Nucleus accumbens (tissue), 56 donors: ENCODE measurements at regions not wholly inside any gene's neighbourhood (a gene's known extent, or its start where the extent isn't known, plus 50 kb on each side); places are given as distances from the start of the nearest gene placed in this dataset.
"Not testable (repeated sequence)": the region's sequence is repeated elsewhere in the genome, so short reads cannot be mapped to it uniquely, and the experiment has no call there.

ENCODE experiments used
- DNase-seq, 56 donors: peaks; one replicate each; lab custom pipeline; 2025; lab: John Stamatoyannopoulos, UW

DNA sequence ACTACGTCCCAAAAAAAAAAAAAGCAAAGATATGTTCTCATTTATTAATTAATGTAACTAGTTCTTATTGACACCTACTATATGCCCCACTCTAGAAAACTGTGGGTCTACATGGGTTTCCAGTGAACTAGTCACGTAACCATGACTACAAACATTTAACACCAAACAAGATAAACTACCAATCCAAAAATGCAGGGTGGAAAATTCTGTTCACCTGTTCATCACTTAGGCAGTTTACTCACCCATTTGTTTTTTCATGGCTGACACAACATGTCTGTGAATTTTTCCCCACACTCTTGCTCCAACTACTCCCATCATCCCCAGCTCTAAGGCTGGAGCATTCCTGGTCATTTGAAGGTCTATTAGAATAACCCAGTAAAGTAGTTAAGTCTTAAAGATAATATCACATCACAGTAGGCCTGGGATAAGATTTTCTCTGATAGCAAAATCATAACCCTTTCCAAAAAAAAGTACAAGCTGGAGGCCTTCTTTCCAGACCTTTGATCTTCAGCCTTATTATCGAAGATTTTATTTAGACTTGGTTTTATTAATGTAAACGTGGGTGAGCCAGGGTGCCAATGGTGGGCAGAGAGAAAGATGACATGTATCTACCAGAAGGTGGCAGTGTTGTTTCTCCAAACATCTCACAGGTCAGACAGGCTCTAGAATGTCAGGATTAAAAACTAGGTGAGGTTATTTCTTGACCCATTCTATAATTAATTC, 61.6 kb upstream of the DAAM1 start:
- DNase-seq, result peak in 8 of 56 donors; percentile 0 to 30 (median 2)

DNA sequence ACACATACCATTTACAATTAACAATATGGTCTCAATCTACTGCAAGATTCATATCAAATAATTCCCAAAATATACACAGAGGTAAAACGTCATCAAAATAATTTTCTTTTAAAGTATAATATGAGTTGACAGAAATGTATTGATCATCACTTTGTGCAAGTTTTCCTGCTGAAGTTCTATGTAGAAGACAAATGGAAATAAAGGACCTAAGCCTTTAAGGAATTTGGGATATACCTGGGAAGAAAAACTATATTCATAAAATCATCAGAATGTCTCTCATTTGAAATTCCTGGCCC, 61.1 kb upstream of the DAAM1 start:
- no peak for DNase-seq

DNA sequence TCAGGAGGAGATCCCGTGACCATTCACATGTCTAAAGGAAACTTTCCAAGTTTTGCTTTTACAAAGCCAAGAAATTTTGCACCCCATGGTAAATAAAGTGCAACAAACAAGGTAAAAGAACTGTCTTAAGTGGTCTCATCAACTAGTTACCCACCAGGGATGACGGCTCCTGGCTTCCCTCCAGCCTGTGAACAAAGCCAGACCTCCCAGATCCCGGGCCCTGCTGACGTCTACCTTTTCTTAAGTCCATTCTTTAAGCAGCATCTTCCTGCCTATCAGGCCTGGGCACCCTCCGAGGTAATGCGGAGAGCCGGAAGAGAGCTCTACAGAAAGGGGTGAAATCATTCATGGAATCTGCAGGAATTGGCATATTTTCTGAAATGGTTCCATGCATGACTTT, 58.0 kb upstream of the DAAM1 start:
- DNase-seq, result peak in 1 of 56 donors; percentile 6

DNA sequence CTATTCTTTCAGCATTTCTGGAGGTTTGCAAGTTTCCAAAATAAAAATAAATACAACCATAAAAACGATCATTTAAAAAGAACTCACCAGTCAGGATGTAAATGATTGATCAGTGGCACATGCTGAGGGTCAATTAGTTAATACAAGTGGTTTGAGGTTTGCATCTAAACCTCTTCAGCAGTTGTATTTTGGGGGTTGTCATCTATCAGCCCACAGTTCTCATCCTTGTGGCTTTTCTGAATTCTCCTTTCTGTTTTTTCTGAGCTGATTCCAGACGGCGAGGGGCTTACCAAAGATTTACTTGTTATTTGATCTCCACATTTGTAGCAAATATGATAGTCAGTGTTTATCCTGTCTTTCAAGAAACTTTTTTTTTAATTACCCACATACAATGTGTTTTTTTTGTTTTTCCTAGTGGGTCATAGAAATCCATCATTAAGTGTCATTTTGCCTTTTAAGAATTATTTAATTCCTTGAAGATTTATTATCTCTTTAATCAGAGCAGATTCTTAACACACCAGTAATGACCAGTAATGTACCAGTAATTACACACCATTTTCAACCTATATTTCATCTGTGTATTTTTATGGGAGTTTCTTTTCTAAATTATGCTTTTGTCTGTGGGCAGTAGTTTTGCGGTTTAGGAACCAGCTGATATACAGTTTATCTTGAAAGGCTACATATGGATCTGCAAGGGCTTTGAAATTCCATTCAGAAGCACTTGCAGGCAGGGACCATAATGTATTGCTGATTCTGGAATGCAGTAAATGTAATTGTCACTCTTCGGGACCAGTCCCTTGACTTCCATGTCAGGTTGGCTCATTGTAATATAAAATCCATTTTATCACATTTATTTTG, 56.3 kb upstream of the DAAM1 start:
- no peak for DNase-seq

DNA sequence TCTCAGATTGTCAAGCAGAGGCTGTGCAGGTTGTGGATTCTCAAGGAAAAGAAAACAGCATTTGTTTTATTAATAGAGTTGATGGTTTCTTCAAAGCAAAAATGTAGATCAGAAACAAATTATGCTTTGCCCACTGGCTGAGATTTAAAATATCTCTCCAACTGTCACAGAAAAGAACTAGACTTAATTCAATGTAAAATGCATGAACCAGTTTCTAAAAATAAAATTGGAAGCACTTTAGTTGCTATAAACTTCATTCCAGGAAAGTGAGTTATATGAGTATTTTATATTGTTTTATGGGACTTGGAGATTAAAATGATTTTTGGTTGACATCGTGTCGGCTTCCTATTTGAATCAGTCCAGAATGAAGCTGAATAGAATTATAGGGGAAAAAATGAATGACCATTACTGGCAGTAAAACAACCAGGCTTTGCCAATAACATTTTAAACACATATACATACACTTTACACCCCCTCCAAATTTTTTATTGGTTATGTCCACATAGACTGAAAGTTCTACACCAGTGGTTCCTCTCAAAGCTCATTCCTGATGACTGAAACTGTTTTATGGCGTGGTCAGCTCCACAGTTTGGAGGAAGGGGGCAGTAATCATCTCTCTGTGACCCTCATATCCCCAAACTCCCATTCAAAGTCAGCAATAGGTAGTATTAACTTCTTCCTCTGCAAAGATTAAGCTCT, 55.5 kb upstream of the DAAM1 start:
- no peak for DNase-seq

DNA sequence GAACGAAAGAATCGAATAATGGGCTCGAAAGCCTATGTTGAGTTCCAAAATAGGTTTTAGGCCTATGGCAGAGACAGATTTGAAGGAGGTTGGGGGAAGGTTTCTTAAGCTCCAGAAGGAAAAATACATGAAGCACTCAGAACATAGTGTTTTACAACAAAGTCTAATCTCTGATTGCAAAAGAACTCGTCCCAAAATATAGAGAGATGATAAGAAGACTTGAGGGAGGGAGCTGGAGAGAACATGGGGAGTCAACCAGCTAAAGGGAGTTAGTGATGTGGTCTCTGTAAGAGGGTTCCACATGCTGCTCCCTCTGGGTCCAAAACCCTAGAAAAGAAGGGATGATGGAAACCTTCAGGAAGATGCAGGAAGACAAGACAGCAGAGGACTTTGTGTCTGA, 54.8 kb upstream of the DAAM1 start:
- DNase-seq, result no peak

DNA sequence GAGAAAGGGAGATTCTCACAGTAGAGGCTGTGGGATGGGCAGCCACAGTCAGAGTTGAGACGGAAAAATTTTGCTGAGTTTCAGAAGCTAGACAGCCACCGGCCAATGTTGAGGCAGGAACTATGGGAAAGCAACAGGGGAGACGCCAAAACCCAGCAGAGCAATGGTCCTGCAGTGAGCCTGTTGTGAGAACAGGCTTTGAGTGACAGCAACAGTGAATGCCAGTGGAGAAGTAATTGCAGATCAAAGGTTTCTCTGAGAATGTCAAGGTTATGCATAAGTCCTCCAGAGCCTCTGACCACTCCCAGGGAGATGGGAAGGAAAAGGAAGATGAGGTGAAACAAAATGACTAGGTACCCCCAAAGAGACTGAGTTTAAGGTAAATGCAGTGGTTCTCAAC, 54.2 kb upstream of the DAAM1 start:
- DNase-seq, result no peak

DNA sequence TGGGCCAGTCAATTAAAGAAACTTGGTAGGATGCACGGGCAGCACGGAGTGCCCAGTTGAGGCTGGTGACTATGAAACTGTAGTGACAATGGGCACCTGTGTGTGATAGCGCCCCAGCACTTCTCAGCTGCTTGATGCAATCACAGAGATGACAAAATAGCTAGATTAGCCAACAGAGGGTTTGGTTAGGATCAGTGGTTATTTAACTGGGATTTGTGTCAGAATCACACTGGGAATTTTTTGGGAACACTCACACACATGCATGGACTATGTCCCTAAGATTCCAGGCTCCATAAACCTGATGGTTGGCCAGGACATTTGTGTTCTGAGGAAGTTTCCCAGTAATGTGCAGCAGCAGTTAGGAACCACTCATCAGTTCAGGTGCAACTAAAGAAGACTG, 51.2 kb upstream of the DAAM1 start:
- DNase-seq, result no peak

DNA sequence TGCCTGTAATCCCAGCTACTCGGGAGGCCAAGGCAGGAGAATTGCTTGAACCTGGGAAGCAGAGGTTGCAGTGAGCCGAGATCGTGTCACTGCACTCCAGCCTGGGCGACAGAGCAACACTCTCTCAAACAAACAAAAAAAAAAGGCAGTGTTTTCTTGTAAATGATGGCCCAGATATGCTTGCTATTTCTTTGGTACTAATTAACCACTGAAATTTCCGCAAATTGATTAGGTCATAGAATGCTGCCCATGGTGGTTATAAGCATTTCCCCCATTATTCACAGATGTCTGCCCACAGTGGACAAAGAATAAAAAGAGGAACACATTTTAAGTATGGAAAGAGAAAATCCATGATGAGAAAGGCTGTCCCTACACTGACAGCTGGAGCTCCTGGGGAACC, 49.9 kb upstream of the DAAM1 start:
- DNase-seq, result not testable (repeated sequence)
